Stimulated activated CD4-positive, alpha-beta T cell treated with anti-CD3 and anti-CD28 coated beads, TNF-alpha, amount 100 ng/mL, for 1 hour (primary cell): ENCODE measurements at regions not wholly inside any gene's neighbourhood (a gene's known extent, or its start where the extent isn't known, plus 50 kb on each side); places are given as distances from the start of the nearest gene placed in this dataset.

Experiments used
- DNase-seq, 3 donors: peaks; one replicate each; pipeline ENCODE4 v3.0.0-alpha.2; 2020; ENCODE audit warnings: low read depth in 3 of 3, low spot score in 1 of 3

- no peak for DNase-seq
Observed at GRCh38 chr11:37558619-37559210, 960.7 kb upstream of the RAG2 start.

GRCh38 chr11:37557990-37558389 lies 960.0 kb upstream of the RAG2 start:
- DNase-seq, result no peak

- DNase-seq, result no peak
Observed at GRCh38 chr11:37552284-37552683, 954.2 kb upstream of the RAG2 start.

- no peak for DNase-seq
Observed at GRCh38 chr11:37544491-37544890, 946.5 kb upstream of the RAG2 start.

GRCh38 chr11:37533830-37534229 lies 935.8 kb upstream of the RAG2 start:
- DNase-seq, result no peak

GRCh38 chr11:37533087-37533486 lies 935.1 kb upstream of the RAG2 start:
- DNase-seq, result no peak

- DNase-seq, result no peak
Observed at GRCh38 chr11:37532271-37532670, 934.2 kb upstream of the RAG2 start.

GRCh38 chr11:37527545-37527944 lies 929.5 kb upstream of the RAG2 start:
- no peak for DNase-seq

- DNase-seq, result no peak
Observed at GRCh38 chr11:37525336-37525735, 927.3 kb upstream of the RAG2 start.

GRCh38 chr11:37519781-37520180 lies 921.7 kb upstream of the RAG2 start:
- no peak for DNase-seq

- no peak for DNase-seq
Observed at GRCh38 chr11:37512156-37512780, 914.2 kb upstream of the RAG2 start.

GRCh38 chr11:37511425-37511933 lies 913.4 kb upstream of the RAG2 start:
- DNase-seq, result no peak

GRCh38 chr11:37509506-37509905 lies 911.5 kb upstream of the RAG2 start:
- no peak for DNase-seq

GRCh38 chr11:37506531-37506930 lies 908.5 kb upstream of the RAG2 start:
- DNase-seq, result no peak

GRCh38 chr11:37505406-37505805 lies 907.4 kb upstream of the RAG2 start:
- DNase-seq, result no peak

- DNase-seq, result no peak
Observed at GRCh38 chr11:37504921-37505320, 906.9 kb upstream of the RAG2 start.

GRCh38 chr11:37504060-37504611 lies 906.1 kb upstream of the RAG2 start:
- no peak for DNase-seq

GRCh38 chr11:37503411-37504059 lies 905.5 kb upstream of the RAG2 start:
- DNase-seq, result no peak

- DNase-seq, result no peak
Observed at GRCh38 chr11:37502202-37502601, 904.2 kb upstream of the RAG2 start.

GRCh38 chr11:37500425-37500824 lies 902.4 kb upstream of the RAG2 start:
- no peak for DNase-seq

- DNase-seq, result no peak
Observed at GRCh38 chr11:37497326-37497725, 899.3 kb upstream of the RAG2 start.

GRCh38 chr11:37496201-37496600 lies 898.2 kb upstream of the RAG2 start:
- DNase-seq, result no peak
